ENCODE measurements at regions not wholly inside any gene's neighbourhood (a gene's known extent, or its start where the extent isn't known, plus 50 kb on each side); places are given as distances from the start of the nearest gene placed in this dataset.

DNA sequence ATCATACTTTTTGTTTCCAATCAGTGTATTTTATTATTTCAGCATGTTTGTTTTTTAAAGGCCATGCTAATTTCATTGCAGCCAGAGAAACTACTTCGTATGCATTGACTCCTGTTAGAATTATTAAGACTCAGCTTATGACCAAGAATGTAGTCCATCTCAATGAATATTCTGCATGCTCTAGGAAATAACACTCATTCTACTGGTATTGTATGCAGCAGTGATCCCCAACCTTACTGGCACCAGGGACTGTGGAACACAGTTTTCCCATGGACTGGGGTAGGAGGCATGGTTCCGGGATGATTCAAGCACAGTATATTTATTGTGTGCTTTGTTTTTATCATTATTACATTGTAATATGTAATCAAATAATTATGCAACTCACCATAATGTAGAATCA is 356.9 kb downstream of the DSEL start:
- no peak for TF ChIP-seq POLR2A (IDR thresholded peaks at IDR 0.05)
- TF ChIP-seq, protein P1, sequence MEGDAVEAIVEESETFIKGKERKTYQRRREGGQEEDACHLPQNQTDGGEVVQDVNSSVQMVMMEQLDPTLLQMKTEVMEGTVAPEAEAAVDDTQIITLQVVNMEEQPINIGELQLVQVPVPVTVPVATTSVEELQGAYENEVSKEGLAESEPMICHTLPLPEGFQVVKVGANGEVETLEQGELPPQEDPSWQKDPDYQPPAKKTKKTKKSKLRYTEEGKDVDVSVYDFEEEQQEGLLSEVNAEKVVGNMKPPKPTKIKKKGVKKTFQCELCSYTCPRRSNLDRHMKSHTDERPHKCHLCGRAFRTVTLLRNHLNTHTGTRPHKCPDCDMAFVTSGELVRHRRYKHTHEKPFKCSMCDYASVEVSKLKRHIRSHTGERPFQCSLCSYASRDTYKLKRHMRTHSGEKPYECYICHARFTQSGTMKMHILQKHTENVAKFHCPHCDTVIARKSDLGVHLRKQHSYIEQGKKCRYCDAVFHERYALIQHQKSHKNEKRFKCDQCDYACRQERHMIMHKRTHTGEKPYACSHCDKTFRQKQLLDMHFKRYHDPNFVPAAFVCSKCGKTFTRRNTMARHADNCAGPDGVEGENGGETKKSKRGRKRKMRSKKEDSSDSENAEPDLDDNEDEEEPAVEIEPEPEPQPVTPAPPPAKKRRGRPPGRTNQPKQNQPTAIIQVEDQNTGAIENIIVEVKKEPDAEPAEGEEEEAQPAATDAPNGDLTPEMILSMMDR (IDR thresholded peaks at IDR 0.05): no peak
- intact Hi-C loops (cut with DNase I; ENCODE audit: low total_unique reads): no loop called here
- H3K4me3 ChIP-seq (ENCODE audit: low read depth, poor library complexity, severe bottlenecking): no peak overlapping the region
- 88 to 89% methylated on average over 2 of the region's 2 CpGs for WGBS, 2 donors
- no peak for DNase-seq (ENCODE audit: low spot score in 2 of 2)

DNA sequence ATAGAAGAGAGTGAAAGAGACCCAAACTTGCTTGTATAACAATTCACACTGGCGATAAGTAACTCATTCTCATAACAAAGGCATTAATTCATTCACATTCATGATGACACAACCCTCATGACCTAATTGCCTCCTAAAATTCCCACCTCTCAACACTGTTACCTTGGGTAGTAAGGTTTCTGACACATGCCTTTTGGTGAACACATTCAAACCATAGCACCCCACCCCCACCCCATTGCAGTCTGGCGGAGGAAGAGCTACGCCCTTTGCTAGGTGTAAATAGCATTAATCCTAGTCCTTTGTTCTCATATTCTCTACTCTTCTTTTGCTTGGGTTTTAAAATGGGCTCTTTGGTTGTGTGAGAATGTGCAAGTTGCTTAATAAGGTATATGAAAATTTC is 361.5 kb downstream of the DSEL start:
- no peak for DNase-seq (ENCODE audit: low spot score in 2 of 2)
- no peak overlapping the region for H3K4me3 ChIP-seq (ENCODE audit: low read depth, poor library complexity, severe bottlenecking)
- TF ChIP-seq POLR2A (IDR thresholded peaks at IDR 0.05): no peak
- TF ChIP-seq, protein P1 (IDR thresholded peaks at IDR 0.05): no peak
- WGBS, 2 donors: 94% methylated on average over 3 of the region's 3 CpGs
- intact Hi-C loops (cut with DNase I; ENCODE audit: low total_unique reads): no loop called here

DNA sequence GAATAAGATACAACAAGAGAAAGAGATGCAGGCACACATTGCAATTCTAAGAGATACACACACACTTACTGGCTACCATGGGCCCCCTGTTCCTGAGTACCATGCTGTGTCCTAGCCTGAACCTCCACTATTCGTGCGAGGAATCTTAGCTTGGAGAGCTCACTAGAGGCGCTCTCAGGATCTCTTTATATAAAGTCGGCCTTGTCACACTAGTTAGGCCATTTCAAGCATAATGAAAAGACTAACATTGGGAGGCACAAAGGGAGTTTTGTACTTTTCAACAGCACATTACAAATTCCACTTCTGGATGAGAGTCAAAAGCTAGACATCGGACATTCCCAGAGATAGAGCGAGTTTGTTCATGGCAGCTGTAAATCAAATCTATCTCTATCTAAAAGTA is 365.2 kb downstream of the DSEL start:
- intact Hi-C loops (cut with DNase I; ENCODE audit: low total_unique reads): no loop called here
- no peak overlapping the region for H3K4me3 ChIP-seq (ENCODE audit: low read depth, poor library complexity, severe bottlenecking)
- DNase-seq (ENCODE audit: low spot score in 2 of 2): no peak
- 79% methylated on average over 6 of the region's 6 CpGs for WGBS, 2 donors
- TF ChIP-seq POLR2A (IDR thresholded peaks at IDR 0.05): no peak
- TF ChIP-seq, protein P1 (IDR thresholded peaks at IDR 0.05): no peak

DNA sequence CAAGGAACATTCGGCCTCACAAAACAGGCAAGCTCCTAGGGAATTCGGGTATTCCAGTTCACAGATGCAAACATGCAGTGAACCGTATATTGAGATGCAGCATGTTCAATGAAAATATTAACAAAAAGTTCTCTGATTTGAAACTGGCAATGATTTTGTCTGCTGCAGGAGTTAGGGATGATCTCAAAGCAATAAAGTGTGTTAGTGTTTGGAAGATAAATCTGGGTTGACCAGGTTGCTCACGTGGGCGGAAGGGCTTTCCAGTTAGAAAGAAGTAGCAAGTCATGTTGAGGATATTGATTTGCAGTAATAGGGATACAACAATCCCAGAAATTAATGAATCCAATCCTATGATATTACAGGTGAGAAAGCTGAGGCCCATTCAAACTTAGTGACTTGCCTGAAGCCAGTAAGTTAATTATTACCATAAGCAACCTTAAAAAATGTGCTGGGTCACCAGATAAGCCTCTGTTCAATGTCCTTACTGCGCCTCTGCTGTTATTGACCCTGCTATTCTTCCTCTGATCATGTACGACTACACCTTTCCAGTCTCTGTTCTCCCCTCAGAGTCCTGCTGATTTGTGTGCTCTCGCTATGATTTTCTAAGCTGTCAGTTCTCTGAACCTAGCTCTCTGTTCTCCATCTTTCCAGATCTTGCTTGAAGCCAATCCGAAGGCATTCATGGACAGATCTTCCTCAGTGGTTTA is 370.8 kb downstream of the DSEL start:
- TF ChIP-seq, protein P1 (IDR thresholded peaks at IDR 0.05): no peak
- TF ChIP-seq POLR2A (IDR thresholded peaks at IDR 0.05): no peak
- 89 to 93% methylated on average over 9 of the region's 9 CpGs for WGBS, 2 donors
- no peak overlapping the region for H3K4me3 ChIP-seq (ENCODE audit: low read depth, poor library complexity, severe bottlenecking)
- DNase-seq (ENCODE audit: low spot score in 2 of 2): no peak
- intact Hi-C loops (cut with DNase I; ENCODE audit: low total_unique reads): no loop called here

- intact Hi-C loops (cut with DNase I; ENCODE audit: low total_unique reads): no loop called here
- TF ChIP-seq, protein P1 (IDR thresholded peaks at IDR 0.05): no peak
- H3K4me3 ChIP-seq (ENCODE audit: low read depth, poor library complexity, severe bottlenecking): no peak overlapping the region
- WGBS, 2 donors: 78 to 85% methylated on average over 4 of the region's 4 CpGs
- no peak for DNase-seq (ENCODE audit: low spot score in 2 of 2)
Measured at GRCh38 chr18:67144329-67144728, 372.2 kb downstream of the DSEL start.

DNA sequence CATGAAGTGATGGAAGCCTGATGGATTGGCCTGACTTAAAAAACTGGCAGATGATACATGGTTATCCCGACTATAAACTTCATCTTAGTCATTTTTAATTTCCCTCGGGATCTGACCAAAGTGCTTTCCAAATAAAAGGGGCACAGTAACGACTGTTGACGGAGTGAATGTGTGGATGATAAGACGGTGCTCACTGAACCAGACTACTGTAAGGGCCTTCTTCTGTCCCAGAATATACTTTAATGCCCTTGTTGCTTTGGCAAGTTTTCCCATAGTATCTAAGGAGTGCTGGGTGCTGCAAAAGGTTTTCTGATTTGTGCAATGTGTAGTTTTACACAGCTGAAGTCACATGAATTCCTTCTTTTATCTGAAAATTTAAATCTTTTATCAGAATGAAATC is 373.5 kb downstream of the DSEL start:
- no peak for DNase-seq (ENCODE audit: low spot score in 2 of 2)
- intact Hi-C loops (cut with DNase I; ENCODE audit: low total_unique reads): no loop called here
- no peak overlapping the region for H3K4me3 ChIP-seq (ENCODE audit: low read depth, poor library complexity, severe bottlenecking)
- TF ChIP-seq, protein P1 (IDR thresholded peaks at IDR 0.05): no peak
- no peak for TF ChIP-seq POLR2A (IDR thresholded peaks at IDR 0.05)
- WGBS, 2 donors: 69 to 70% methylated on average over 5 of the region's 5 CpGs

All from lower leg skin (tissue), 4 donors.